Uterus (tissue), 2 donors: ENCODE measurements at regions not wholly inside any gene's neighbourhood (a gene's known extent, or its start where the extent isn't known, plus 50 kb on each side); places are given as distances from the start of the nearest gene placed in this dataset.

ENCODE experiments used
- POLR2A ChIP-seq, 2 donors: fragments of 450-650 bp; IDR thresholded peaks; one replicate each; pipeline ENCODE4 v1.6.1; 2016; ENCODE audit warnings: antibody characterized with exemption in 2 of 2, mild to moderate bottlenecking in 1 of 2, moderate library complexity in 1 of 2
- TF ChIP-seq, protein P1 (sequence below), 4 experiments: fragments of 200-600 bp in 2 of 4; fragments of 450-650 bp in 2 of 4; sonication (generic) in 2 of 4; IDR thresholded peaks; one replicate each; pipeline ENCODE4 v1.5.1; 2016 to 2019; ENCODE audit warnings: antibody characterized with exemption in 4 of 4, mild to moderate bottlenecking in 2 of 4, moderate library complexity in 1 of 4

DNA sequence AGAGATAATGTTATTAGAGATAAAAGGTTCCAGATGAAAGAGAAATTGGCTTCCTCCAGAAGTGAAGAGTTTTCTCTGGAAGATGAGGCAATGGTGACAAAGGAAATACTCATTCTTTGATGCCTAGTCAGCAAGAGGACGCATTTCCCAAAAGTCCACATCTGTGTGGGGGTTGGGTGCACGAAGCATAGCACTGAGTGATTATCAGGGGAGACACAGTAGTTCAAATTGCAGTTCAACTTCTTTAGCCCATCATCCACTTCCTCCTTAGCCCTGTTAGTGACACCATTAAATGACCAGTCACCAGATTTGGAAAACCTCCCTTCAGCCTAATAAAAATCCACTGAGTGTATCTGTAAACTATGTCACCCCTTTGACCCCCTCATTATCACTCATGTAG, 80.9 kb upstream of the PHLPP1 start:
- TF ChIP-seq, protein P1, sequence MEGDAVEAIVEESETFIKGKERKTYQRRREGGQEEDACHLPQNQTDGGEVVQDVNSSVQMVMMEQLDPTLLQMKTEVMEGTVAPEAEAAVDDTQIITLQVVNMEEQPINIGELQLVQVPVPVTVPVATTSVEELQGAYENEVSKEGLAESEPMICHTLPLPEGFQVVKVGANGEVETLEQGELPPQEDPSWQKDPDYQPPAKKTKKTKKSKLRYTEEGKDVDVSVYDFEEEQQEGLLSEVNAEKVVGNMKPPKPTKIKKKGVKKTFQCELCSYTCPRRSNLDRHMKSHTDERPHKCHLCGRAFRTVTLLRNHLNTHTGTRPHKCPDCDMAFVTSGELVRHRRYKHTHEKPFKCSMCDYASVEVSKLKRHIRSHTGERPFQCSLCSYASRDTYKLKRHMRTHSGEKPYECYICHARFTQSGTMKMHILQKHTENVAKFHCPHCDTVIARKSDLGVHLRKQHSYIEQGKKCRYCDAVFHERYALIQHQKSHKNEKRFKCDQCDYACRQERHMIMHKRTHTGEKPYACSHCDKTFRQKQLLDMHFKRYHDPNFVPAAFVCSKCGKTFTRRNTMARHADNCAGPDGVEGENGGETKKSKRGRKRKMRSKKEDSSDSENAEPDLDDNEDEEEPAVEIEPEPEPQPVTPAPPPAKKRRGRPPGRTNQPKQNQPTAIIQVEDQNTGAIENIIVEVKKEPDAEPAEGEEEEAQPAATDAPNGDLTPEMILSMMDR (IDR thresholded peaks at IDR 0.05), result no peak
- TF ChIP-seq POLR2A (IDR thresholded peaks at IDR 0.05), result no peak
